ENCODE measurements at regions not wholly inside any gene's neighbourhood (a gene's known extent, or its start where the extent isn't known, plus 50 kb on each side); places are given as distances from the start of the nearest gene placed in this dataset.
A peak's percentile ranks its signal among the peaks of the same experiment; 100 is the strongest.
"Not testable (repeated sequence)": the region's sequence is repeated elsewhere in the genome, so short reads cannot be mapped to it uniquely, and the experiment has no call there.

GRCh38 chr10:57692255-57692980 lies 575.3 kb downstream of the IPMK start:
- FAIRE-seq: peak; percentile 99
- TF ChIP-seq POLR2A (IDR thresholded peaks at IDR 0.05; ENCODE audit: low read depth, low read length): no peak
- DNase-seq (ENCODE audit: insufficient read length, low spot score): peak; percentile 8

GRCh38 chr10:57689596-57690297 lies 577.9 kb downstream of the IPMK start:
- FAIRE-seq: no peak
- no peak for DNase-seq (ENCODE audit: insufficient read length, low spot score)

DNA sequence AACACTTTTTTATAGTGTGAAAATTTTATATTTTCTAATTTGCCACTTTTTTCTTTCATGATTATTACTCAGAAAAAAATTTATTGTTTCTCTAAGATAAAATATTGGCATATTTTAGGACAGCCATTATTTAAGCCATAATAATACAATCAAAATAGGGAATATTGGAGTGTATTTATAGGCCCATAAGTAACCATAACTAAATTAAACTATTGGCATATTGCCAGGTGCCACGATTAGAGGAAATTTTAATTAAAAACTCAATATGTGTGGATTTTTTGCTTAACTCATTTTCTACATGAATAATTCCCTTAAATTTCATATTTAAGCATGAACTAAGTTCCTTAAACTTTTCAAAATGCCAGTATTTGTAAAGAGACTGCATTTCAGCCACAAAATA lies 587.8 kb downstream of the IPMK start:
- TF ChIP-seq POLR2A (IDR thresholded peaks at IDR 0.05; ENCODE audit: low read depth, low read length): no peak
- no peak for FAIRE-seq
- DNase-seq (ENCODE audit: insufficient read length, low spot score): no peak

More at GRCh38 chr10:57689596-57690297, 577.9 kb downstream of the IPMK start:
- no peak for TF ChIP-seq POLR2A (IDR thresholded peaks at IDR 0.05; ENCODE audit: low read depth, low read length)

DNA sequence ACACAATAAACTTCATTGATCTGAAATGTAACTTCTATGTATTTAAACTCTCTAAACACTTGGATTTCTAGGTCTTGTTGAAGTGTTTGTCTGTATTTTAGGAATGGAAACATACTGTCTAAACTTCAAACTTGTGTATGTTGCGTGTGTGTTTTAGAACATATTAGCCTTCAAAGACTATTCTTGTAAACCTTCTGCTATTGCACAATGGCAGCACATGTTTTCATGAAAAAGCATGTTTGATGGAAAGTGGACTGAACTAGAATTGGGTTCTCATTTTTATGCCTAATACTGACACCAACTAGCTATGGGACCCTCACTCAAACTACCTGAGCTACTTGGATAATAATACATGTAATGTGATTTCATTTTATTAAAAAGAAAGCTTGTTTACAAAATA lies 592.6 kb downstream of the IPMK start:
- no peak for FAIRE-seq
- no peak for DNase-seq (ENCODE audit: insufficient read length, low spot score)
- TF ChIP-seq POLR2A (IDR thresholded peaks at IDR 0.05; ENCODE audit: low read depth, low read length): no peak

GRCh38 chr10:57673446-57673960 lies 594.2 kb downstream of the IPMK start:
- DNase-seq (ENCODE audit: insufficient read length, low spot score) (no peak), FAIRE-seq (no peak)
- no peak for TF ChIP-seq POLR2A (IDR thresholded peaks at IDR 0.05; ENCODE audit: low read depth, low read length)

DNA sequence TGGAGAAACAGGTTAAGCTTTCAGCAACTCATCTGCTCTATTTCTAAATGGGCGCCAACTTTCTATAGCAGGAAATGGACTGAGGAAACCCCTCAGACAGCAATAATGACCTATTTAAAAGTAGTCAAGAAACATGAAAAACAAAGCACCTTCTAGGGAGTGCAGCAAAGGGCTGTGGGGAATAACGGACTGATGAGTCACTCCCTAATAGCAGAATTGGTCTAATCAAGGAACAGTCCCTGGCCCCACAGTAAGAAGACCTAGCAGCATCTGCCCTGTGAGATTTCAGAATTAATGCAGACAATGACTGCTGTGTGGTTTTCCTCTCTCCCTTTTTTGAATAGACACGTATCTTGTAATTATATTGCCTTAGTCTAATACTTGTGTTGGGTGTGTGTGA lies 602.9 kb downstream of the IPMK start:
- TF ChIP-seq POLR2A (IDR thresholded peaks at IDR 0.05; ENCODE audit: low read depth, low read length): no peak
- peak; percentile 73 for FAIRE-seq
- DNase-seq (ENCODE audit: insufficient read length, low spot score): no peak

DNA sequence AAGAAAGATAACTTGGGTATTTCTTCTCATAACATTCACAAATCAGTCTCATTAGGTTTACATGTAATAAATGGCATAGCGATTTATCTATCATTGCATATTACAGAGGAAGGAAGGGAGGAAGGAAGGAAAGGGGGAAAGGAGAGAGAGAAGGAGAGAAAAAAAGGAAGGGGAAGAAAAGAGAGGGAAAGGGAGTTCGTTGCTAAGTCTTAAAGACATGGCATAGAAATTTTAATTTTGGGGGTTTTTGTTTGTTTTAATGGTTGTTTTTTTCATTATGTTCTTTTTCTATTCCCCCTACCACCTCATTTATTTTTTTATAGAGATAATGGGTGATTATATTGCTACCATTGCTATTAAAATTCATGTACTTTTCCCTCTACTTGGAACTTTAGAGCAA lies 604.3 kb downstream of the IPMK start:
- TF ChIP-seq POLR2A (IDR thresholded peaks at IDR 0.05; ENCODE audit: low read depth, low read length): no peak
- DNase-seq (ENCODE audit: insufficient read length, low spot score): no peak
- no peak for FAIRE-seq

GRCh38 chr10:57661206-57661605 lies 606.5 kb downstream of the IPMK start:
- no peak for TF ChIP-seq POLR2A (IDR thresholded peaks at IDR 0.05; ENCODE audit: low read depth, low read length)
- FAIRE-seq: no peak
- no peak for DNase-seq (ENCODE audit: insufficient read length, low spot score)

DNA sequence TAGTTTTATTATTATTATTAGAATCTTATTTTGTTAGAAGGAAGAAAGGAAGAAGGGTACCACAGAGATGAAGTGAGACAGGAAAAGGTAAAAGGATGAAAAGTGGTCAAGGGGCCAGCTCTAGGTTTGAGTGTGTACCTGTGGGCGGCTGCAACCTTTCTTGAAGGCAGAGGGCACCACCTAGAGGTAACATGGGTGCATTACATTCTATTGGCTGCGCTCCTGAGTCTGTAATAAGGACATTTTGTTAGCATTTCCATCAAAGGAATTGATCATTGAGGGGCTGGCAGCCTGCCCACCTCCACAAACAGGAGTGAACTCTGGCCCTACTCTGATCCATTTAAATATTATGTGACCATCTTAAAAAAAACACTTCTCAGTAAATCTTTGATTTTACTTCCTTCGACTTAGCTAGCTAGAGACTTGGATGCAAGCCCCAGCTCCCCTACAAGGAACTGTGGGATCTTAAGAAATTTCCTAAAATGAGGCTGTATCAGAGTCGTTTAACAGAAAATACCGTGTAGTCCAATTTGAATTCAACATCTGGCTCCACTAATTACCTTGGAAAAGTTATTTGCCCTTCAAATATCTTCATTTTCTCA lies 610.4 kb downstream of the IPMK start:
- TF ChIP-seq POLR2A (IDR thresholded peaks at IDR 0.05; ENCODE audit: low read depth, low read length): no peak
- FAIRE-seq: peak; percentile 91
- DNase-seq (ENCODE audit: insufficient read length, low spot score): peak; percentile 7

- DNase-seq (ENCODE audit: insufficient read length, low spot score) (no peak), FAIRE-seq (no peak)
- TF ChIP-seq POLR2A (IDR thresholded peaks at IDR 0.05; ENCODE audit: low read depth, low read length): no peak
These were observed 612.8 kb downstream of the IPMK start for GRCh38 chr10:57654856-57655255.

DNA sequence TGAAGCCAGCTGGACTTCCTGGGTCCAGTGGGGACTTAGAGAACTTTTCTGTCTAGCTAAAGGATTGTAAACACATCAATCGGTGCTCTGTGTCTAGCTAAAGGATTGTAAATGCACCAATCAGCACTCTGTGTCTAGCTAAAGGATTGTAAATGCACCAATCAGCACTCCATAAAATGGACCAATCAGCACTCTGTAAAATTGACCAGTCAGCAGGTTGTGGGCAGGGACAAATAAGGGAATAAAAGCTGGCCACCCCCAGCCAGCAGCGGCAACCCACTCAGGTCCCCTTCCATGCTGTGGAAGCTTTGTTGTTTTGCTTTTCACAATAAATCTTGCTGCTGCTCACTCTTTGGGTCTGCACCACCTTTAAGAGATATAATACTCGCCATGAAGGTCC lies 622.6 kb downstream of the IPMK start:
- not testable (repeated sequence) for DNase-seq (ENCODE audit: insufficient read length, low spot score); FAIRE-seq

- no peak for TF ChIP-seq POLR2A (IDR thresholded peaks at IDR 0.05; ENCODE audit: low read depth, low read length)
- no peak for FAIRE-seq
- DNase-seq (ENCODE audit: insufficient read length, low spot score): no peak
These were observed 629.3 kb downstream of the IPMK start for GRCh38 chr10:57638411-57638810.

DNA sequence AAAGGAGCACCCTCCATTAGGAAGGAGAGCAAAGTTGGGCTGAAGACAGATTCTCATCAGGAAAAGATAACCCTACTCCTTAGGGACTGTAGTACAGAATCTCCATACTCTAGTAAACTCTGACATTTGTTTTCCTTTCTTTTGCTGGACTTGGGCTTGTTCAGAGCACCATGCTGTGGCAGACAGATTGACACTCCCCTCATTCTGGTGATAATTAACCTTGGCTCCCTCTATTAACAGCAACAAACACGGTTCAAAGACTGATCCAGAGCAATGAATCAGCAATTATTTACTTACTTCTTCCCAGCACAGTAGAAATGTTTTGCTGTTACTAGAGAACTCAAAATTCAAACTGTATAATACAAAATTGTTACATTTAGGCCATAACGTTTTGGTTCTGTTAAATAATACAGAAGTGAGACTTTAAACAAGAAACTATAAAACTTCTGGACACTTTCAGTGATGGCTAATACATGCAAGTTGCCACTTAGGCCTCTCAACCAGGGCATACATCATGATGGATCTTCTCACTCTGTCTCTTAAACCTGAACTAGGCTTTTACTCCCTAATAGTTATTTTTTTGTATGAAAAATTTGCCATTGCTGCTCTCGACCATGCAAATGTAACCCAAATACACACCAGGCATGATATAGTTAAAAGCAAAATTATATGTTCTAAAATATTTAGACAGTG lies 639.0 kb downstream of the IPMK start:
- no peak for TF ChIP-seq POLR2A (IDR thresholded peaks at IDR 0.05; ENCODE audit: low read depth, low read length)
- FAIRE-seq: no peak
- no peak for DNase-seq (ENCODE audit: insufficient read length, low spot score)

DNA sequence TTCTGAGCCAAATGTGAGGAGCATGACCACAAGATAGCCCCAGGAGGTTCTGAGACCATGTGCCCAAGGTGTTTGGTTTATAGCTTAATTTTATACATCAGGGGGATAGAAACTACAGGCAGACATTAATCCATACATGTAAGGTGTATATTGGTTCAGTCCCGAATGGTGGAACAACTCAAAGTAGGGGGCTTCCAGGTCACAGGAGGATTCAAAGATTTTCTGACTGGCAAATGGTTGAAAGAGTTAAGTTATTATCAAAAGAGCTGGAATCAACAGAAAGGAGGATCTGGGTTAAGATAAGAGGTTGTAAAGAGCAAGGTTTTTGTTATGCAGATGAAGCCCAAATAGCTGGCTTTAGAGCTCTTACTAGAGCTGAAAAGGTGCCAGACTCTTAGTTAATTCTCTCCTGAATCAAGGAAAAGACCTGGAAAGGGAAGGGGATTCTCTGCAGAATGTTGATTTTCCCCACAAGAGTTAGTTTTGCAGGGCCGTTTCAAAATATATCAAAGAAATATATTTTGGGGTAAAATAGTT lies 640.0 kb downstream of the IPMK start:
- no peak for FAIRE-seq
- DNase-seq (ENCODE audit: insufficient read length, low spot score): no peak
- TF ChIP-seq POLR2A (IDR thresholded peaks at IDR 0.05; ENCODE audit: low read depth, low read length): no peak

Measured in H54 (cell line).